Motor neuron (in vitro differentiated cells): ENCODE measurements at regions not wholly inside any gene's neighbourhood (a gene's known extent, or its start where the extent isn't known, plus 50 kb on each side); places are given as distances from the start of the nearest gene placed in this dataset.

ENCODE experiments used
- ATAC-seq, 8 experiments: fragments of 200-7000 bp; cut with Tn5 transposase; replicated peaks in 6 of 8; 2 replicates each; pipeline ENCODE4 v1.8.0; 2021; ENCODE audit warnings: mild to moderate bottlenecking in 8 of 8, moderate library complexity in 8 of 8
- H3K27ac ChIP-seq, 2 donors: fragments of 250-450 bp; sonication (Bioruptor Pico); 2 replicates each; pipeline ENCODE4 v1.9.0; 2021; ENCODE audit warnings: antibody characterized with exemption in 2 of 2, mild to moderate bottlenecking in 2 of 2, moderate library complexity in 1 of 2
- H3K4me1 ChIP-seq, 2 donors: fragments of 250-450 bp; sonication (Bioruptor Pico); replicated peaks in 1 of 2; 2 replicates each; pipeline ENCODE4 v1.6.1; 2021; ENCODE audit warnings: antibody characterized with exemption in 2 of 2, mild to moderate bottlenecking in 2 of 2, moderate library complexity in 1 of 2
- H3K4me3 ChIP-seq, 5 donors: fragments of 250-450 bp; sonication (Bioruptor Pico); 2 replicates each; pipeline ENCODE4 v1.9.0; 2021; ENCODE audit warnings: antibody characterized with exemption in 5 of 5, mild to moderate bottlenecking in 5 of 5, moderate library complexity in 4 of 5
- WGBS, 10 experiments: fragments of 450-650 bp; shearing (Covaris generic); methylation state at CpG; one replicate each; pipeline ENCODE4 v1.0.0; 2022; 5-methylcytosine and 5-hydroxymethylcytosine counted together
- in situ Hi-C, 9 experiments: fragments of 400-800 bp; cut with MboI; loops; one replicate each; pipeline ENCODE4 v1.15.0; 2021; ENCODE audit warnings: low sequenced_read_pairs in 9 of 9, low pct_unique_long_range_greater_than_20kb in 2 of 9; ENCODE audit not compliant: unreplicated experiment in 9 of 9

DNA sequence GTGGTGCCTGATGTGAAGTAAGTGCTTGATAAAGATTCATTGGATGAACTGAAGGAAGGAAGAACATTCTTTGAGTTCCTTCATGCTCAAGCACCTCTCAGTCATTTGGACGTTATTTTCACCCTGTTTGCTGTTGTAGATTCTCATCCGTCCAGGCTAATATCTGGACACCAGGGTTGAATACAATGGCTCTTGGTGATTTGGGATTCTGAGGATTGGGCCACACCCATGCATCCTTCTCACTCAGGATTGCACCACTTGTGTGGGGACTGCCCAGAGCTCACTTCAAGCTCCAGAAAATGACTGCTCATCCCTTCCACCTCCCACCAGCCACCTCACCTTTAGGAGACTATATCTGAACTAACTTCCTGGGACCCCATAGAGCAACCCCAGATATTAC is 117.1 kb upstream of the IPO9 start:
- no peak overlapping the region for H3K4me3 ChIP-seq
- ATAC-seq = no peak
- no peak overlapping the region for H3K27ac ChIP-seq
- in situ Hi-C loops = loop anchor here in 5 of 9 experiments (10.0 to 25.0 kb wide), 2 partner anchors 73 to 150 kb away; no protein-coding TSS in a partner anchor
- 0 to 100% (median 81%) methylated on average over 1 to 2 of the region's 2 CpGs; no CpG with 5 or more reads in 4 of the 10 experiments for WGBS, 10 experiments
- peaks cover 7 to 16% of the 10 kb centered on the region in 2 donors for H3K4me1 ChIP-seq

DNA sequence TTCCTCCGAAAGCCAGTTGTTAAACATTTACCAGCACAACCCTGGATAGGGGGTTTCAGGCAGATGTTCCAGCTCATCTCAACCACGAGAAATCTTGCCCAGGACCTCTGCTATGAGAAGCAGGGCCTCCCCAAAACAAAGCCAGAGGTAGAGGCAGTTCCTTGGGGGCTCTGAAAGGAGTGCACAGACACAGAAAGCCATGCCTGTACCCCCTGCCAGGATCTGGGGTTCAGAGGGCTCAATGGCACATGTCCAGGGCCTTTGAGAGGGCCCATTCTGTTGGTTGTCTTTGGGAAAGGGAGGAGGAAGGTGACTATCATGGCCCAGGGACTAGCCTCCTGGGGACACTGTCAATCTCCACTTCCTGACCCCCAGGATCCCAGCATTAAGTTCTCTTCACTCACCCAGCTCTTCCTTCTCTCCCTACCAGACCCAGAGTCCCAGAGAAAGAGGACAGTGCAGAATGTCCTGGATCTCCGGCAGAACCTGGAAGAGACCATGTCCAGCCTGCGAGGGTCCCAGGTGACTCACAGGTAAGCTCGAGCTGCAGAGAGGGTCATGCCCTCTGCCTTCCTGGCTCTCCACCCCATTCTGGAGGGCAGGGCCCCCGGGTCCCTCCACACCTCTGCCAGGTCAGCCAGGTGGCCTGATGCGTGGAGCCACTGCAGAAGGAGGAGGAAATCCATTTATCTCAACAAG is 116.4 kb upstream of the IPO9 start:
- no peak overlapping the region for H3K4me3 ChIP-seq
- 40 to 100% (median 89%) methylated on average over 1 to 7 of the region's 7 CpGs; no CpG with 5 or more reads in 2 of the 10 experiments for WGBS, 10 experiments
- in situ Hi-C loops = loop anchor here in 5 of 9 experiments (10.0 to 25.0 kb wide), 2 partner anchors 72 to 150 kb away; no protein-coding TSS in a partner anchor
- H3K27ac ChIP-seq = no peak overlapping the region
- peaks cover 7 to 16% of the 10 kb centered on the region in 2 donors for H3K4me1 ChIP-seq
- ATAC-seq = no peak

DNA sequence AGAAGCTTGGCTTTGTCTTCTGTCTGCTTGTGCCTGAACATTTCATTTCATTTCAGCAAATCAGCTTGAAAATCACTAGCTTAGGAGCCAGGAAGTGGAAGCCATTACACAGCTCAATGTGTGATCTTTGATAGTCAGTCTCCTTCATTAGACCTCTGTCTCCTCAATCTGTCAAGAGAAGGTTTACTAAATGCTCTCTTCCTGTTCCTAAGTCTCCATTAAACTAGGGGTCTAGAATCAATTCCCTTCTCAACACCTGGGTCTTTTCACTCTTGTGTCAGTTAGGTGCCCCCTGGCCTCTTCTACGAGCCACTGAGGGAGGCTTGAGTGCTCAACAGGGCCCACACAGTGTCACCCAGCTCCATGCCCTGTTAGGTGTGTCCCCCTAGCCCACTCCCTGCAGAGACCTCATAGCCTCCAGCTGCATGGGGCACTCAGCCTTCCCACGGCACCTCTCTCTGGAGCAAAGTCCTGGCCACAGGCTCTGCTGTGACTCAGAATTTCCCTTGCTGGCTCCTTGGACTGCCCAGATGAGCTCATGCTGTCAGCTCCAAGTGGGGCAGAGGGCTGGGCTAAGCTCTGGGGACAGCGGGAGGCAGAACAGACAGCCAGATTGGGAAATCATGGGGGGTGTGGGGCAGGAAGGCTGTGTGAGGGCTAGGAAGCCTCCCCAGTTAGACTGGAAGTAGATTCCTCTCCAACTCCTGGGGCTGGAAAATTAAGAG is 115.7 kb upstream of the IPO9 start:
- in situ Hi-C loops = loop anchor here in 5 of 9 experiments (10.0 to 25.0 kb wide), 2 partner anchors 72 to 151 kb away; no protein-coding TSS in a partner anchor
- H3K4me1 ChIP-seq = peaks cover under 1 to 9% of the 10 kb centered on the region in 2 donors
- no peak overlapping the region for H3K27ac ChIP-seq
- no peak overlapping the region for H3K4me3 ChIP-seq
- ATAC-seq = peak; percentile 65 to 87 (median 74)
- WGBS, 10 experiments = 0 to 100% (median 79%) methylated on average over 1 to 2 of the region's 3 CpGs; no CpG with 5 or more reads in 4 of the 10 experiments

DNA sequence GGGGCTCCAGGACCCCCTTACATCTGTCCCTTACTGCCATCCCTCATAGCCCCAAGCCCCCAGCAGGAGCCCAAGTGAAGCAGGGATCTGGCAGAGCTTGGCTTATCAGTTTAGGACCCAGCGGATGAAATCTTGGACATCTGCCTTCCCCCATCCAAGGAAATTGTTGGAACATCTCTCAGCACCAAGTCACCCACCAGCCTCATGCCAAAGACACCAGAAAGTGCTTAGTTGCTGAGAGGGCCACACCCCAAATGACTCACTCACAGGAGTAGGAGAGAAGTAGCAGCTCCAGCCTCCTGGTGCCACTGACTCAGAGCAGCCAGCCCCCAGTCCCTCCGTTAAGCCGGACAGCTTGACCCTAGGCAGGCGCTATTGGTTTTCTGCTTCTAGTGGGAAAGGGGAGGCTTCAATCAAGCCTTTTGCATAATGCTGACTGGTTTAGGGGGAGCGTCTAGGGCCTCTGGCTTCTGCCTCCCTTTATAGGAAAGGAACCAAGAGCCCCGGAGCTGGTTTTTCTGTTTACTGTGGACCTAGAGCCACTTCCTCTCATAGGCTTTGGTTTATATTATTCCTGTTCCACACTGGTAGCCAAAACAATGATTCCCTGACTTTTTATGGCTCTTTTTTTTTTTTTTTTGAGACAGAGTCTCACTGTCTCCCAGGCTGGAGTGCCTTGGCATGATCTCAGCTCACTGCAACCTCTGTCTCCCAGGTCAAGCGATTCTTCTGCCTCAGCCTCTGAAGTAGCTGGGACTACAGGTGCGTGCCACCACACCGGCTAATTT is 114.2 kb upstream of the IPO9 start:
- in situ Hi-C loops = loop anchor here in 5 of 9 experiments (10.0 to 25.0 kb wide), 2 partner anchors 70 to 152 kb away; no protein-coding TSS in a partner anchor
- 8 to 100% (median 70%) methylated on average over 1 to 9 of the region's 9 CpGs; no CpG with 5 or more reads in 2 of the 10 experiments for WGBS, 10 experiments
- peak; percentile 66 to 91 (median 85) for ATAC-seq
- Histone ChIP-seq H3K4me1 (peaks cover 3 to 12% of the 10 kb centered on the region in 2 donors), H3K4me3 (no peak overlapping the region), H3K27ac (peak overlapping the region in 1 of 2 donors; percentile 14)

DNA sequence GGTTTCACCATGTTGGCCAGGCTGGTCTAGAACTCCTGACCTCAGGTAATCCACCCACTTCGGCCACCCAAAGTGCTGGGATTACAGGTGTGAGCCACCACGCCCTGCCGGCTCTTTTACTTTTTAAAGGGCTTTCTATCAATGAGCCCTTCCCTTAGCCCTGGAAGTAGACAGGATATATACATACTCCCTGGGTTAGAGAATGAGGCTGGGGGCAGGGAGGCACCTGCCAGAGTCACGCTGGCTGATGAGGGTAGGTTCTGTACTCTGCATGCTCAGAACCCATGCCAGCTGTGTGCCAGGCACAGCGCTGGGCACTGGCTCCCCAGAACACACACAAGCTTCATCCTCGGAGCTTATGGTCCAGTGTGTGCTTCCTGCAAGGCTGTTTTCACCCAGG is 113.6 kb upstream of the IPO9 start:
- WGBS, 10 experiments = 50 to 100% (median 93%) methylated on average over 1 to 6 of the region's 6 CpGs; no CpG with 5 or more reads in 3 of the 10 experiments
- Histone ChIP-seq H3K27ac (no peak overlapping the region), H3K4me3 (no peak overlapping the region), H3K4me1 (peaks cover 9 to 17% of the 10 kb centered on the region in 2 donors)
- no peak for ATAC-seq
- in situ Hi-C loops = loop anchor here in 5 of 9 experiments (10.0 to 25.0 kb wide), 2 partner anchors 69 to 153 kb away; no protein-coding TSS in a partner anchor

DNA sequence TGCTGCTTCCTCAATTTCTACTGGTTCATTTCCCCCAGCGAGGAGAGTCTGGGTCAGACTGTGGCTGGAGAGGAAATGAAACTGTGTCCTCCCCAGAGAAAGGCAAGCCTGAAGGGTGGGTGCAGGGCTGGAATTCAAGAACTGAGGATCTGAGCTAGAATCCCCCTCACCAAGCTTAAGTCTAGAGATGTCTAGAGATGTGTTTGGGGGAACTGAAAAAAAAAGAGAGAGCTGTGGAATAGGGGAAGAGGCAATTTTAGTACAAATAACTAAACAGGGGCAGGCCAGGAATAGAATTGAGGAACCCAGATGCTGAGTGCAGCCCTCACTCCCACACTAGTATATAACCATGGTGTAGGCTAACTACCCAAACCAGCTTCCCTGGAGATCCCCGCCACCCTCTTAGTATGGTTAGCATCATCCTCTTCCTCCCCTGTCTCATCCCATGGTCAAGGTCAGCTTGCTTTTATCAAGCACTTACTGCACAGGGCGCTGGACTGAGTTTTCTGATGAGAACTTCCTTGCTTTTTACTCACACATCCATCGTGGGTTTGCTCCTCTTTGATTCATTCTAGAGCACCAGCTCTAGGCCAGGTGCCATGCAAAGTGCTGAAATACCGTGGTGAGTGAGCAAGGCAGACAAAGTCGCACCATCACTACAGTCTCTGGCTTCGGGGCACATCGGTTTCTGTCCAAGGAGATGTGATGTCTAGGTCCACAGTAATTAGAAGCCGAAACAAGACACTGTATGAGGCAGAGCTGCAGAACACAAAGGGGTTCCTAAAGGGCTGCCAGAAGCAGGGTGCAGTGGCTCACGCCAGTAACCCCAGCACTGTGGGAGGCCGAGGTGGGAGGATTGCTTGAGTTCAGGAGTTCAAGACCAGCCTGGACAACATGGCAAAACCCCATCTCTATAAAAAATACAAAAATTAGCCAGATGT is 112.9 kb upstream of the IPO9 start:
- no peak for ATAC-seq
- Histone ChIP-seq H3K27ac (no peak overlapping the region), H3K4me1 (peaks cover 16 to 24% of the 10 kb centered on the region in 2 donors), H3K4me3 (no peak overlapping the region)
- in situ Hi-C loops = loop anchor here in 5 of 9 experiments (10.0 to 25.0 kb wide), 2 partner anchors 69 to 154 kb away; no protein-coding TSS in a partner anchor
- 70 to 100% (median 87%) methylated on average over 1 to 10 of the region's 11 CpGs; no CpG with 5 or more reads in 1 of the 10 experiments for WGBS, 10 experiments

DNA sequence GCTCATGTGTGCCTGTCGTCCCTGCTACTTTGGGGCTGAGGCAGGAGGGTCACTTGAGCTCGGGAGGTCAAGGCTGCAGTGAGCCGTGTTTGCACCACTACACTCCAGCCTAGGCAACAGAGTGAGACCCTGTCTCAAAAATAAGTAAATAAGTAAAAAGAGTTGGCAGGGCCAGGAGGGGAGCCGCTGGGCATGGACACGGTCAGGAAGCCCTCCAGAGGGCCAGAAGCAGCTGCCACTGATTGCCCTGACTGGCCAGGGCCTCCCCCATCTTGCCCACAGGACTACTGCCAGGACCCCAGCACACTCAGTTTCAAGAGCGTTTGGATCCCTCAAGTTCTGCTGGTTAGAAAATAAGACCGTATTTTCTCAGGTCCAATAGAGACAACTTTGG is 112.2 kb upstream of the IPO9 start:
- Histone ChIP-seq H3K27ac (no peak overlapping the region), H3K4me3 (no peak overlapping the region), H3K4me1 (peaks cover 17 to 31% of the 10 kb centered on the region in 2 donors)
- no peak for ATAC-seq
- in situ Hi-C loops = loop anchor here in 5 of 9 experiments (10.0 to 25.0 kb wide), 2 partner anchors 68 to 154 kb away; no protein-coding TSS in a partner anchor
- WGBS, 10 experiments = 83 to 100% (median 95%) methylated on average over 1 to 7 of the region's 7 CpGs; no CpG with 5 or more reads in 2 of the 10 experiments

DNA sequence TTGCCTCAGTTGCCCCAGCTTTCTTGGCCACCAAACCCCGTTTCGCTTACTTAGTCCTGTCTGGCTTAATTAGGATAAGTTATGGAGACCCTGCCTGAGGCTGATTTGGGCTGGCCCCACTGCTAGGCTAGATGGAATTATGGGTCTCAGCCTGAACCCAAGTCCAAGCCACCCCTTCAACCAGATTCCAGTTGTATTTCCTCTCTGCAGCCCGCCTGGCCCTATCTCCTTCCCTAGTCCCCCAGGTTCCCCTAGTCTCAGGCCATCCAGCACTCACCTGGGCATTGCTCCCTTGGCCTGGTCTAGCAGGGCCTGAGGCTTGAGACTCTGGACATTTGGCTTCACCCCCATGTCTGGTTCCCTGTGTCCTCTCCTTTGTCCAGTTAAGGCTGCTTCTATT is 111.7 kb upstream of the IPO9 start:
- in situ Hi-C loops = loop anchor here in 5 of 9 experiments (10.0 to 25.0 kb wide), 2 partner anchors 68 to 155 kb away; no protein-coding TSS in a partner anchor

DNA sequence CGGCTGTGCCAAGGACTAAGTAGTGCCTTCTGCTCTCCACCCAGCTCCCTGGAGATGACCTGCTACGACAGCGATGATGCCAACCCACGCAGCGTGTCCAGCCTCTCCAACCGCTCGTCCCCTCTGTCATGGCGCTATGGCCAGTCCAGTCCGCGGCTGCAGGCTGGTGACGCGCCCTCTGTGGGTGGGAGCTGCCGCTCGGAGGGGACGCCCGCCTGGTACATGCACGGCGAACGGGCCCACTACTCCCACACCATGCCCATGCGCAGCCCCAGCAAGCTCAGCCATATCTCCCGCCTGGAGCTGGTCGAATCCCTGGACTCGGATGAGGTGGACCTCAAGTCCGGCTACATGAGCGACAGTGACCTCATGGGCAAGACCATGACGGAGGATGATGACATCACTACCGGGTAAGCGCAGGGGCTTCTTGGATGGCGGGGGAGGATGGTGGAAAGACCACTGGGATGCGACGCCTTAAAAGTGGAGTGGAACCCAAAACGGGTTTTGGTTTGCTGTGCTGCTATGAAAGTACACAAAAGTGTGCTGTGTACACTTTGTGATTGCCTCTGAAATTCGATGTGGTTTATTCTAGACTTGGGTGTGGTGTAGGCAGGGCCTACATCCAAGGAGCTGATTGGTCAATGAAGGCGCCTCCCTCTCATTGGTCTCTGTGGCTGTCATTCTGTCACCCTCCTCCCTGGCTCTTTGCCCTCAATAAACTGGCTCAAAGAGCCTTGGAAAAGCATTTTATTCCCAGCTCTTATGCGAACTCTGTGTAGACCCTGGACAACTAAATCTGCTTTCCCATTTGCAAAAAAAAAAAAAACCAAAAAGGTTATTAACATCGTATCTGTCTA is 110.4 kb upstream of the IPO9 start:
- peaks cover 17 to 31% of the 10 kb centered on the region in 2 donors for H3K4me1 ChIP-seq
- no peak overlapping the region for H3K27ac ChIP-seq
- WGBS, 10 experiments = 57 to 92% (median 88%) methylated on average over 1 to 19 of the region's 36 CpGs; no CpG with 5 or more reads in 2 of the 10 experiments
- no peak overlapping the region for H3K4me3 ChIP-seq
- ATAC-seq = no peak
- in situ Hi-C loops = loop anchor here in 5 of 9 experiments (10.0 to 25.0 kb wide), 2 partner anchors 66 to 156 kb away; no protein-coding TSS in a partner anchor

More for the DNA sequence above, 111.7 kb upstream of the IPO9 start:
- Histone ChIP-seq H3K4me3 (no peak overlapping the region), H3K4me1 (peaks cover 17 to 31% of the 10 kb centered on the region in 2 donors), H3K27ac (no peak overlapping the region)
- ATAC-seq = no peak
- WGBS, 10 experiments = 95 to 100% (median 100%) methylated on average over 2 to 3 of the region's 3 CpGs; no CpG with 5 or more reads in 5 of the 10 experiments

DNA sequence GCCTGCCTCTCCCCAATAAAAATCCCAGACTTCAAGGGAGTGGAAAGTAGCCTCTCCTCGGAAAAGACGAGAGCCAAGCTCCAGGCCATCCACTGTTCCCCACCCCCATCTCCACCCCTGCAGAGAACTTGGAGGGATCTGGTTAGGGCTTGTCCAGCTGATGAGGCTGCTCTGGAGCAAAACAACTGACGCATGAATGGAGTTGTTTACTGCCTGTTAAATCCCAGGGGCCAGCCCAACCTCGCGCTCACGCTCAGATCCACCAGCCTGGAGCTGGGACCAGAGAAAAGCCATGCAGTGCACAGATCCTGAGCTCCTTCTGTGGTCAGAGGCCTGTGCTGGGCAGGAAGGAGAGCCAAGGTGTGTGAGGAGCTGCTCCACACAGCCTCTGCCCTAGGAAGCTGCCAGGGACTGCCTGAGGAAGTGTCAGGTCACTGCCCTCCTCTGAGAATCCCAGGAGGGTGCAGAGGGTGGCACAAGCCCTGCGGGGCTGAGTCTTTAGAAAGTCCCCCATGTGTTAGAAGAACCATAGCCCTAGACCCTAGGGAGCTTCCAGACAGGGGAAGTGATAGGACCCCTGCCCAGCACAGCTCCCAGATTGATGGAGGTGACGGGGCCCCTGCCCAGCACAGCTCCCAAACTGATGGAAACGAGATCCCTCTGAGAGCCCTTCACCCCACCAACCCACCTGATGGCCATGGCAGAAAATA is 109.0 kb upstream of the IPO9 start:
- peaks cover 17 to 33% of the 10 kb centered on the region in 2 donors for H3K4me1 ChIP-seq
- 10 to 73% (median 61%) methylated on average over 1 to 6 of the region's 9 CpGs; no CpG with 5 or more reads in 3 of the 10 experiments for WGBS, 10 experiments
- in situ Hi-C loops = loop anchor here in 5 of 9 experiments (10.0 to 25.0 kb wide), 2 partner anchors 65 to 158 kb away; no protein-coding TSS in a partner anchor
- peak; percentile 59 to 92 (median 82) for ATAC-seq
- H3K4me3 ChIP-seq = no peak overlapping the region
- H3K27ac ChIP-seq = peak overlapping the region in 1 of 2 donors; percentile 78
